ENCODE measurements at regions not wholly inside any gene's neighbourhood (a gene's known extent, or its start where the extent isn't known, plus 50 kb on each side); places are given as distances from the start of the nearest gene placed in this dataset.
"Not testable (repeated sequence)": the region's sequence is repeated elsewhere in the genome, so short reads cannot be mapped to it uniquely, and the experiment has no call there.

GRCh38 chr3:193140381-193140780 is 100.6 kb upstream of the PLAAT1 start:
- 58 to 79% methylated on average over 2 of the region's 2 CpGs for WGBS, 2 donors
- intact Hi-C loops (cut with DNase I) = no loop called here
- Histone ChIP-seq H3K27me3 (no peaks in the 10 kb centered on the region), H3K9me3 (no peaks in the 10 kb centered on the region), H3K4me3 (no peak overlapping the region), H3K36me3 (no peaks in the 10 kb centered on the region), H3K27ac (no peak overlapping the region), H3K4me1 (no peaks in the 10 kb centered on the region)
- TF ChIP-seq EP300 (IDR thresholded peaks at IDR 0.05) (no peak), CTCF (IDR thresholded peaks at IDR 0.05) (no peak), POLR2AphosphoS5 (IDR thresholded peaks at IDR 0.05) (no peak), POLR2A (IDR thresholded peaks at IDR 0.05) (no peak)
- no peak for DNase-seq

- H3K4me1 ChIP-seq = no peaks in the 10 kb centered on the region
- intact Hi-C loops (cut with DNase I) = no loop called here
- H3K27me3 ChIP-seq = no peaks in the 10 kb centered on the region
- no peak for DNase-seq
- no peak overlapping the region for H3K27ac ChIP-seq
- no peaks in the 10 kb centered on the region for H3K9me3 ChIP-seq
- 86 to 93% methylated on average over 3 of the region's 3 CpGs for WGBS, 2 donors
- H3K36me3 ChIP-seq = no peaks in the 10 kb centered on the region
- TF ChIP-seq POLR2A (IDR thresholded peaks at IDR 0.05) (no peak), CTCF (IDR thresholded peaks at IDR 0.05) (no peak), POLR2AphosphoS5 (IDR thresholded peaks at IDR 0.05) (no peak), EP300 (IDR thresholded peaks at IDR 0.05) (no peak)
- no peak overlapping the region for H3K4me3 ChIP-seq
Observed at GRCh38 chr3:193145248-193145647, 95.8 kb upstream of the PLAAT1 start.

GRCh38 chr3:193148688-193149473 is 92.1 kb upstream of the PLAAT1 start:
- Histone ChIP-seq H3K4me3 (no peak overlapping the region), H3K9me3 (no peaks in the 10 kb centered on the region), H3K4me1 (no peaks in the 10 kb centered on the region), H3K27me3 (no peaks in the 10 kb centered on the region), H3K36me3 (no peaks in the 10 kb centered on the region), H3K27ac (no peak overlapping the region)
- TF ChIP-seq EP300 (IDR thresholded peaks at IDR 0.05) = no peak
- TF ChIP-seq POLR2AphosphoS5 (IDR thresholded peaks at IDR 0.05) = no peak
- TF ChIP-seq POLR2A (IDR thresholded peaks at IDR 0.05) = no peak
- no peak for TF ChIP-seq CTCF (IDR thresholded peaks at IDR 0.05)
- 66 to 67% methylated on average over 5 of the region's 5 CpGs for whole genome bisulfite sequencing, 2 donors
- intact Hi-C loops (cut with DNase I) = no loop called here
- no peak for DNase-seq

- TF ChIP-seq EP300 (IDR thresholded peaks at IDR 0.05) = no peak
- no peak for TF ChIP-seq CTCF (IDR thresholded peaks at IDR 0.05)
- TF ChIP-seq POLR2A (IDR thresholded peaks at IDR 0.05) = no peak
- TF ChIP-seq POLR2AphosphoS5 (IDR thresholded peaks at IDR 0.05) = no peak
- no peaks in the 10 kb centered on the region for H3K4me1 ChIP-seq
- intact Hi-C loops (cut with DNase I) = no loop called here
- no peaks in the 10 kb centered on the region for H3K27me3 ChIP-seq
- no peaks in the 10 kb centered on the region for H3K9me3 ChIP-seq
- H3K4me3 ChIP-seq = no peak overlapping the region
- no peak overlapping the region for H3K27ac ChIP-seq
- WGBS, 2 donors = 84 to 97% methylated on average over 2 of the region's 2 CpGs
- no peaks in the 10 kb centered on the region for H3K36me3 ChIP-seq
- no peak for DNase-seq
Observed at GRCh38 chr3:193149998-193150397, 91.0 kb upstream of the PLAAT1 start.

GRCh38 chr3:193155044-193155781 is 85.8 kb upstream of the PLAAT1 start:
- H3K9me3 ChIP-seq; H3K27ac ChIP-seq; intact Hi-C loops (cut with DNase I); DNase-seq; H3K27me3 ChIP-seq; H3K4me3 ChIP-seq; H3K4me1 ChIP-seq; H3K36me3 ChIP-seq: not testable (repeated sequence)
- WGBS, 2 donors = 57 to 81% methylated on average over 3 of the region's 3 CpGs
